Hepatocyte (in vitro differentiated cells): ENCODE measurements at regions not wholly inside any gene's neighbourhood (a gene's known extent, or its start where the extent isn't known, plus 50 kb on each side); places are given as distances from the start of the nearest gene placed in this dataset.
A peak's percentile ranks its signal among the peaks of the same experiment; 100 is the strongest.
"Not testable (repeated sequence)": the region's sequence is repeated elsewhere in the genome, so short reads cannot be mapped to it uniquely, and the experiment has no call there.

Source experiments
- DNase-seq: peaks from one replicate; pipeline ENCODE4 v3.0.0-alpha.2; 2016; ENCODE audit warnings: low spot score
- H2AFZ ChIP-seq: fragments of 200-600 bp; sonication (generic); 2 replicates; pipeline ENCODE4 v1.6.0; 2016; ENCODE audit warnings: antibody characterized with exemption, mild to moderate bottlenecking
- H3K27ac ChIP-seq: fragments of 200-600 bp; sonication (generic); 2 replicates; pipeline ENCODE4 v1.5.1; 2016; ENCODE audit warnings: mild to moderate bottlenecking
- H3K27me3 ChIP-seq: fragments of 200-600 bp; sonication (generic); 2 replicates; pipeline ENCODE4 v1.6.1; 2016
- H3K36me3 ChIP-seq: fragments of 200-600 bp; sonication (generic); replicated peaks from 2 replicates; pipeline ENCODE4 v1.5.1; 2016; ENCODE audit warnings: low read depth; ENCODE audit not compliant: insufficient read depth
- H3K4me1 ChIP-seq: fragments of 200-600 bp; sonication (generic); 2 replicates; pipeline ENCODE4 v1.5.1; 2016; ENCODE audit warnings: mild to moderate bottlenecking, moderate library complexity; ENCODE audit not compliant: insufficient read depth
- H3K4me2 ChIP-seq: fragments of 200-600 bp; sonication (generic); 2 replicates; pipeline ENCODE4 v1.6.0; 2016
- H3K4me3 ChIP-seq: fragments of 200-600 bp; sonication (generic); 2 replicates; pipeline ENCODE4 v1.5.1; 2016; ENCODE audit warnings: mild to moderate bottlenecking
- H3K79me2 ChIP-seq: fragments of 200-600 bp; sonication (generic); 2 replicates; pipeline ENCODE4 v1.6.0; 2017; ENCODE audit warnings: mild to moderate bottlenecking
- H3K9me2 ChIP-seq: fragments of 200-600 bp; sonication (generic); replicated peaks from 2 replicates; pipeline ENCODE4 v1.6.0; 2017; ENCODE audit warnings: mild to moderate bottlenecking; ENCODE audit not compliant: insufficient read depth
- H3K9me3 ChIP-seq: fragments of 200-600 bp; sonication (generic); 2 replicates; pipeline ENCODE4 v1.5.1; 2016; ENCODE audit warnings: low read depth, mild to moderate bottlenecking
- H4K20me1 ChIP-seq: fragments of 200-600 bp; sonication (generic); 2 replicates; pipeline ENCODE4 v1.6.0; 2016; ENCODE audit warnings: mild to moderate bottlenecking; ENCODE audit not compliant: insufficient read depth, poor library complexity, severe bottlenecking
- CTCF ChIP-seq: fragments of 200-600 bp; sonication (generic); IDR thresholded peaks from 2 replicates; pipeline ENCODE4 v1.5.1; 2016; ENCODE audit warnings: antibody characterized with exemption, mild to moderate bottlenecking; ENCODE audit not compliant: poor library complexity
- EZH2 ChIP-seq: fragments of 200-600 bp; sonication (generic); IDR thresholded peaks from 2 replicates; pipeline ENCODE4 v1.6.1; 2016; ENCODE audit warnings: antibody characterized with exemption, mild to moderate bottlenecking, borderline replicate concordance
- EZH2phosphoT487 ChIP-seq: fragments of 200-600 bp; sonication (generic); IDR thresholded peaks from one replicate; pipeline ENCODE4 v1.6.1; 2018; ENCODE audit warnings: antibody characterized with exemption, mild to moderate bottlenecking, low read depth, moderate library complexity; ENCODE audit not compliant: unreplicated experiment, severe bottlenecking
- WGBS: methylation state at CpG from one replicate; pipeline ENCODE4 v1.1.6; 2016; ENCODE audit warnings: low lambda C conversion rate; ENCODE audit errors: missing lambda C conversion rate; 5-methylcytosine and 5-hydroxymethylcytosine counted together

- Histone ChIP-seq H3K4me3 (no peak overlapping the region), H3K27me3 (no peaks in the 10 kb centered on the region), H3K4me2 (no peak overlapping the region), H3K27ac (no peak overlapping the region), H3K4me1 (no peaks in the 10 kb centered on the region), H4K20me1 (no peaks in the 10 kb centered on the region), H3K79me2 (no peaks in the 10 kb centered on the region), H3K36me3 (no peaks in the 10 kb centered on the region), H3K9me3 (no peaks in the 10 kb centered on the region), H2AFZ (no peak overlapping the region), H3K9me2 (no peaks in the 10 kb centered on the region)
- WGBS, result 64% methylated on average over 3 of the region's 3 CpGs
- TF ChIP-seq EZH2phosphoT487, result no peak
- no peak for TF ChIP-seq CTCF
- TF ChIP-seq EZH2, result no peak
- DNase-seq, result no peak
Observed at GRCh38 chr10:26361351-26361750, 76.8 kb upstream of the APBB1IP start.

GRCh38 chr10:26361971-26362370 lies 76.2 kb upstream of the APBB1IP start:
- Histone ChIP-seq H3K27ac (no peak overlapping the region), H3K4me2 (no peak overlapping the region), H3K79me2 (no peaks in the 10 kb centered on the region), H3K4me3 (no peak overlapping the region), H4K20me1 (no peaks in the 10 kb centered on the region), H3K27me3 (no peaks in the 10 kb centered on the region), H3K36me3 (no peaks in the 10 kb centered on the region), H2AFZ (no peak overlapping the region), H3K4me1 (no peaks in the 10 kb centered on the region), H3K9me2 (no peaks in the 10 kb centered on the region), H3K9me3 (no peaks in the 10 kb centered on the region)
- 47% methylated on average over 1 of the region's 1 CpG for WGBS
- no peak for DNase-seq
- no peak for TF ChIP-seq EZH2phosphoT487

- H3K36me3 ChIP-seq, result no peaks in the 10 kb centered on the region
- H4K20me1 ChIP-seq, result no peaks in the 10 kb centered on the region
- DNase-seq, result peak; percentile 6
- H3K4me3 ChIP-seq, result no peak overlapping the region
- H3K4me1 ChIP-seq, result no peaks in the 10 kb centered on the region
- no peak overlapping the region for H3K4me2 ChIP-seq
- H3K79me2 ChIP-seq, result no peaks in the 10 kb centered on the region
- no peak overlapping the region for H2AFZ ChIP-seq
- no peaks in the 10 kb centered on the region for H3K27me3 ChIP-seq
- no peaks in the 10 kb centered on the region for H3K9me3 ChIP-seq
- no peak overlapping the region for H3K27ac ChIP-seq
- 89% methylated on average over 2 of the region's 2 CpGs for WGBS
- no peaks in the 10 kb centered on the region for H3K9me2 ChIP-seq
- TF ChIP-seq CTCF, result no peak
- TF ChIP-seq EZH2, result no peak
- no peak for TF ChIP-seq EZH2phosphoT487
Observed at GRCh38 chr10:26365681-26366358, 72.3 kb upstream of the APBB1IP start.

- H3K4me1 ChIP-seq, H3K79me2 ChIP-seq, DNase-seq, H2AFZ ChIP-seq, H4K20me1 ChIP-seq, H3K4me2 ChIP-seq, H3K36me3 ChIP-seq, H3K4me3 ChIP-seq, H3K27me3 ChIP-seq, H3K9me2 ChIP-seq, H3K27ac ChIP-seq, H3K9me3 ChIP-seq: not testable (repeated sequence)
- 64% methylated on average over 8 of the region's 8 CpGs for WGBS
Observed at GRCh38 chr10:26367035-26367434, 71.1 kb upstream of the APBB1IP start.
